Testis (tissue), 2 donors: ENCODE measurements at regions not wholly inside any gene's neighbourhood (a gene's known extent, or its start where the extent isn't known, plus 50 kb on each side); places are given as distances from the start of the nearest gene placed in this dataset.
A peak's percentile ranks its signal among the peaks of the same experiment; 100 is the strongest.

ENCODE experiments used
- DNase-seq: peaks from one replicate; pipeline ENCODE4 v3.0.0-alpha.2; 2019
- H3K27ac ChIP-seq, 2 donors: fragments of 200-600 bp; sonication (generic); one replicate each; pipeline ENCODE4 v1.5.1; 2019
- H3K27me3 ChIP-seq: fragments of 200-600 bp; sonication (generic); one replicate; pipeline ENCODE4 v1.5.1; 2019
- H3K36me3 ChIP-seq: fragments of 200-600 bp; sonication (generic); one replicate; pipeline ENCODE4 v1.5.1; 2017; ENCODE audit warnings: low read depth; ENCODE audit errors: missing control alignments
- H3K4me1 ChIP-seq: fragments of 200-600 bp; sonication (generic); one replicate; pipeline ENCODE4 v1.5.1; 2019
- H3K4me3 ChIP-seq, 2 donors: fragments of 200-600 bp; sonication (generic); one replicate each; pipeline ENCODE4 v1.5.1; 2017 to 2019
- H3K9me3 ChIP-seq: fragments of 200-600 bp; sonication (generic); one replicate; pipeline ENCODE4 v1.5.1; 2017
- POLR2A ChIP-seq: fragments of 450-650 bp; IDR thresholded peaks from one replicate; pipeline ENCODE4 v1.6.1; 2017; ENCODE audit warnings: antibody characterized with exemption, mild to moderate bottlenecking, moderate library complexity
- WGBS, 2 donors: methylation state at CpG; one replicate each; pipeline ENCODE4 v1.1.5; 2018; 5-methylcytosine and 5-hydroxymethylcytosine counted together
- intact Hi-C: fragments of 100-400 bp; cut with DNase I; formaldehyde crosslinking; loops from one replicate; pipeline ENCODE4 v1.15.1; 2023; ENCODE audit warnings: low total_unique reads
- TF ChIP-seq, protein P1 (sequence below), 3 experiments: fragments of 450-650 bp in 2 of 3; fragments of 200-600 bp in 1 of 3; sonication (generic) in 1 of 3; IDR thresholded peaks; one replicate each; pipeline ENCODE4 v1.5.1; 2016 to 2019; ENCODE audit warnings: antibody characterized with exemption in 3 of 3, mild to moderate bottlenecking in 2 of 3, moderate library complexity in 1 of 3

DNA sequence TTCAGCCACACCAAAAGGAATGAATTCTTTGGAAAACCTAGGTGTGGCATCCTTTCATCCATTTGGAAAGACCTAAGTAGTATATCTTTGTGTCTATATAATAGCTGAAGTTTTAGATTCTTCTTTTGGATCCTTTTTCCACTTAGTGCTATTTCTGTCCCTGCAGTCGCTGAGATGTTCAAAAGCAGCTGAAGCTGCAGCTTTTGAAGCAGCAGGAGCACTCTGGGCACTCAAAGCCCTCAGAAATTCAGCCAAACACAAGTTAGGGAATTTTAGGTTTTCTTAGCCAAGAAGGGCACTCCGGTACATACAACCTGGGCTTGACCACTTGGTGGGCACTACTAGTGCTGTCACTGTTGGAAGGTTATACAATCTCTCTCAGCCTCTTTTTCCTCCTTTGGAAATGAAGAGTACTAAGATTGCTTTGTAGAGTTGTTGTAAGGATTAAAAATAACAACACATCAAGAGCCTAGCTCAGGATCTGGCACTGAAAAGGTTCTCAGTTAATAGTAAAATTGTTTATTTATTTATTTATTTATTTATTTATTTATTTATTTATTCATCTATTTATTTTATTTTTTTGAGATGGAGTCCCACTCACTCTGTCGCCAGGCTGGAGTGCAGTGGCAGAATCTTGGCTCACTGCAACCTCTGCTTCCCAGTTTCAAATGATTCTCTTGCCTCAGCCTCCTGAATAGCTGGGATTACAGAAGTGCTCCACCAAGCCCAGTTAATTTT is 71.9 kb upstream of the SLC22A16 start:
- no peaks in the 10 kb centered on the region for H3K36me3 ChIP-seq
- no peaks in the 10 kb centered on the region for H3K4me1 ChIP-seq
- no peaks in the 10 kb centered on the region for H3K9me3 ChIP-seq
- H3K27me3 ChIP-seq, result no peaks in the 10 kb centered on the region
- intact Hi-C loops, result no loop called here
- no peak overlapping the region for H3K27ac ChIP-seq
- H3K4me3 ChIP-seq, result no peak overlapping the region
- WGBS, 2 donors, result 70 to 77% methylated on average over 3 of the region's 3 CpGs
- TF ChIP-seq, protein P1, sequence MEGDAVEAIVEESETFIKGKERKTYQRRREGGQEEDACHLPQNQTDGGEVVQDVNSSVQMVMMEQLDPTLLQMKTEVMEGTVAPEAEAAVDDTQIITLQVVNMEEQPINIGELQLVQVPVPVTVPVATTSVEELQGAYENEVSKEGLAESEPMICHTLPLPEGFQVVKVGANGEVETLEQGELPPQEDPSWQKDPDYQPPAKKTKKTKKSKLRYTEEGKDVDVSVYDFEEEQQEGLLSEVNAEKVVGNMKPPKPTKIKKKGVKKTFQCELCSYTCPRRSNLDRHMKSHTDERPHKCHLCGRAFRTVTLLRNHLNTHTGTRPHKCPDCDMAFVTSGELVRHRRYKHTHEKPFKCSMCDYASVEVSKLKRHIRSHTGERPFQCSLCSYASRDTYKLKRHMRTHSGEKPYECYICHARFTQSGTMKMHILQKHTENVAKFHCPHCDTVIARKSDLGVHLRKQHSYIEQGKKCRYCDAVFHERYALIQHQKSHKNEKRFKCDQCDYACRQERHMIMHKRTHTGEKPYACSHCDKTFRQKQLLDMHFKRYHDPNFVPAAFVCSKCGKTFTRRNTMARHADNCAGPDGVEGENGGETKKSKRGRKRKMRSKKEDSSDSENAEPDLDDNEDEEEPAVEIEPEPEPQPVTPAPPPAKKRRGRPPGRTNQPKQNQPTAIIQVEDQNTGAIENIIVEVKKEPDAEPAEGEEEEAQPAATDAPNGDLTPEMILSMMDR (IDR thresholded peaks at IDR 0.05), result no peak
- no peak for TF ChIP-seq POLR2A
- peak; percentile 4 for DNase-seq

DNA sequence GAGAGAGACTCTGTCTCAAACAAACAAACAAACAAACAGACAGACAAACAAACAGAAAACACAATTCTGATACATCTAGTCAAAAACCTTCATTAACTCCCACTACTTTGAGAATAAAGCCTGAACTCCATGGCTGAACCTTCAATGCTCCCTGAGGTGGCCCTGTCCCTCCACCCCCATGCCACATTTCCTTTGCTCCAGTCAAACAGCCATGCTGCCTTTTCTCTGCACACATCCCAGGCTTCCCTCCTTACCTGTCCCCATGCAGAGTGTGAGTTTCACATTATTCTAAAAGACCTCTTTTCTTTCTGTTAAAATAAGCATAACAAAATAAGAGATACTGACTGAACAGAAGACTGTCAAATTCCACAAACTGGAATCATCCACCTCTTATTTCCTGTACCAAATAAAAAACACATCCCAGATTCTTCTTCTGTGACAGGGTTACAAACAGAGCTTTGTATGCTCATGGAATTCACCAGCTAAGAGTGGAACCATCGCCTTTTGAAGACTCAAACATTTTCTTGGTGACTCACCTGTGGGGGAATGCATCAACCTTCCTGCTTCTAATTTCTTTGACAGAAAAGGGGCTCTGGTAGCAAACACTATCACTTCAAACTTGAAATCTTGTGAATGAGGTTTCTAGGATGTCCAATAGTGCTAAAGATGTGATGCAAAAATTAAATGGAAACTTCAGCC is 71.0 kb upstream of the SLC22A16 start:
- WGBS, 2 donors, result 89 to 90% methylated on average over 1 of the region's 1 CpG
- H3K4me3 ChIP-seq, result no peak overlapping the region
- TF ChIP-seq, protein P1 (IDR thresholded peaks at IDR 0.05), result no peak
- TF ChIP-seq POLR2A, result no peak

DNA sequence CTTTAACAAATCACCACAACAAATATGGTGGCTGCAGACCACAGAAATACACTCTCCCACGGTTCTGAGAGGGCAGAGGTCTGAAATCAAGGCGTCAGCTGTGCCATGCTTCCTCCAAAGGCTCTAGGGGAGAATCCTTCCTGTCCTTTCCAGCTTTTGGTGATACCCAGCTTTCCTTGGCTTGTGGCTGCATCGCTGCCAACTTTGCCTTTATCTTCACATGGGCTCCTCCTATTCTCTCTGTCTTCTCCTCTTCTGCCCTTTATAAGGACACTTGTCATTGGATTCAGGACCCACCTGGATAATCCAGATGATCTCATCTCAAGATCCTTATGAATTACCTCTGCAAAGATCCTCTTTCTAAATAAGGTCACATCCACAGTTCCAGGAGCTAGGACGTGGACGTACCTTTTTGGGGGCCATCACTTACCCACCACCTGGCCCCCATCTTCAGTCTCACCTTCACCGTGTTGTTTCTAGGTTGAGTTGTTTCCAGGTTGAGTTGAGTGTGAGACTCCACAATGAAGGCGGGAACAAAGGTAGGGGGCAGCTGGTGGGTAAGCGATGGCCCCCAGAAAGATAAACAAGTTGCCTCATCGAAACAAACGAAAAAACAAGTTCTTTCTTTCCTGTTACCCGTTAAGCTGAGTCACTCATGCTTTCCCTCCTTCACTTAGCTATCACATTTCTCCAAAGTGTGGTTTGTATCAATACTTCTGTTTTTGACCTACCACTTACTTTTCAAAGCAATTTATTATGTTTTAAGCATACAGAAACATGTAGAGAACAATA is 68.9 kb upstream of the SLC22A16 start:
- Histone ChIP-seq H3K4me3 (no peak overlapping the region), H3K4me1 (no peaks in the 10 kb centered on the region), H3K36me3 (no peaks in the 10 kb centered on the region), H3K27ac (no peak overlapping the region), H3K27me3 (no peaks in the 10 kb centered on the region), H3K9me3 (no peaks in the 10 kb centered on the region)
- TF ChIP-seq POLR2A, result no peak
- TF ChIP-seq, protein P1 (IDR thresholded peaks at IDR 0.05), result no peak
- WGBS, 2 donors, result 86 to 87% methylated on average over 11 of the region's 11 CpGs
- DNase-seq, result no peak
- intact Hi-C loops, result no loop called here

More for the DNA sequence above, 71.0 kb upstream of the SLC22A16 start:
- Histone ChIP-seq H3K9me3 (no peaks in the 10 kb centered on the region), H3K36me3 (no peaks in the 10 kb centered on the region), H3K4me1 (no peaks in the 10 kb centered on the region), H3K27ac (no peak overlapping the region), H3K27me3 (no peaks in the 10 kb centered on the region)
- intact Hi-C loops, result no loop called here
- DNase-seq, result peak; percentile 0

DNA sequence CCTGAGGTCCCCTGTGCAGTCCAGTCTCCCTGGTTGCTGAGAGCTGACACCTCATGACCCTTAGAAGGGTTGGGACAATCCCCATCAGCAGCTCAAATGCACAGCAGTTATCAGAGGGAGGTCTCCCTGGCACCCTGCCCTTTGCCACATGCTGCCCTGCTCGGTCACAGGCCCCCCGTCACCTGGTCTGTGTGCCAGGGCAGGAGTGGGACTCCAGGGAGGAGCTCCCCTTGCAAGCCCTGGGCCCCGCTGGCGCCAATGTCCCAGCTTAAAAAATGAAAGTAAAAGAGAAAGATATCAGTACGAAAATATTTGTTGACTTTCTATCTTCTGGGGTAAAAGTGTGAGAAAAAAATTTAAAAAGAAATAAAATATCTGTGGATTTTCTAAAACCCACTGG is 68.1 kb upstream of the SLC22A16 start:
- H3K4me1 ChIP-seq, result no peaks in the 10 kb centered on the region
- DNase-seq, result no peak
- TF ChIP-seq POLR2A, result no peak
- TF ChIP-seq, protein P1 (IDR thresholded peaks at IDR 0.05), result no peak
- no peak overlapping the region for H3K27ac ChIP-seq
- no peaks in the 10 kb centered on the region for H3K36me3 ChIP-seq
- intact Hi-C loops, result no loop called here
- no peaks in the 10 kb centered on the region for H3K27me3 ChIP-seq
- no peak overlapping the region for H3K4me3 ChIP-seq
- WGBS, 2 donors, result 85 to 92% methylated on average over 5 of the region's 5 CpGs
- H3K9me3 ChIP-seq, result no peaks in the 10 kb centered on the region
